OCI-LY1 (cell line): ENCODE measurements at regions not wholly inside any gene's neighbourhood (a gene's known extent, or its start where the extent isn't known, plus 50 kb on each side); places are given as distances from the start of the nearest gene placed in this dataset.

Source experiments
- H2AFZ ChIP-seq: fragments of 200-600 bp; sonication (generic), shearing (Covaris generic); 2 replicates; pipeline ENCODE4 v1.6.0; 2014; ENCODE audit warnings: antibody characterized with exemption, mild to moderate bottlenecking, low read length
- H3F3A ChIP-seq: fragments of 200-600 bp; sonication (generic), shearing (Covaris generic); 2 replicates; pipeline ENCODE4 v1.6.0; 2014; ENCODE audit warnings: mild to moderate bottlenecking, antibody characterized with exemption, low read length, moderate library complexity; ENCODE audit not compliant: insufficient read depth
- H3K27ac ChIP-seq: fragments of 200-600 bp; sonication (generic); 2 replicates; pipeline ENCODE4 v1.5.1; 2014; ENCODE audit warnings: low read length, mixed run types, mild to moderate bottlenecking, low read depth; ENCODE audit not compliant: poor library complexity, severe bottlenecking
- H3K27me3 ChIP-seq: fragments of 200-600 bp; sonication (generic); 2 replicates; pipeline ENCODE4 v1.6.0; 2014; ENCODE audit warnings: antibody characterized with exemption, mild to moderate bottlenecking, low read length, moderate library complexity; ENCODE audit not compliant: insufficient read depth
- H3K36me3 ChIP-seq: fragments of 200-600 bp; sonication (generic); 2 replicates; pipeline ENCODE4 v1.6.1; 2014; ENCODE audit warnings: mild to moderate bottlenecking, antibody characterized with exemption, low read length, moderate library complexity, mixed read lengths; ENCODE audit not compliant: insufficient read depth
- H3K4me1 ChIP-seq: fragments of 200-600 bp; sonication (generic); 2 replicates; pipeline ENCODE4 v1.5.1; 2014; ENCODE audit warnings: mild to moderate bottlenecking, low read length, moderate library complexity; ENCODE audit not compliant: insufficient read depth, severe bottlenecking
- H3K4me2 ChIP-seq: fragments of 200-600 bp; sonication (generic), shearing (Covaris generic); 2 replicates; pipeline ENCODE4 v1.6.1; 2014; ENCODE audit warnings: low read length
- H3K4me3 ChIP-seq: fragments of 200-600 bp; sonication (generic); 2 replicates; pipeline ENCODE4 v1.5.1; 2014; ENCODE audit warnings: low read length, low read depth, mild to moderate bottlenecking, mixed read lengths; ENCODE audit not compliant: poor library complexity, severe bottlenecking
- H3K79me2 ChIP-seq: fragments of 200-600 bp; shearing (Covaris generic); 2 replicates; pipeline ENCODE4 v1.6.1; 2016; ENCODE audit warnings: mixed run types, low read length, mixed read lengths; ENCODE audit not compliant: insufficient read depth
- H3K9ac ChIP-seq: fragments of 200-600 bp; sonication (generic), shearing (Covaris generic); 2 replicates; pipeline ENCODE4 v1.6.1; 2014; ENCODE audit warnings: mild to moderate bottlenecking, low read length, mixed read lengths
- H3K9me2 ChIP-seq: fragments of 200-600 bp; sonication (generic), shearing (Covaris generic); 2 replicates; pipeline ENCODE4 v1.6.1; 2014; ENCODE audit warnings: low read depth, mild to moderate bottlenecking, low read length, mixed read lengths
- H3K9me3 ChIP-seq: fragments of 200-600 bp; shearing (Covaris generic); 2 replicates; pipeline ENCODE4 v1.6.1; 2014; ENCODE audit warnings: low read length, mixed read lengths
- H4K20me1 ChIP-seq: fragments of 200-600 bp; sonication (generic), shearing (Covaris generic); 2 replicates; pipeline ENCODE4 v1.6.0; 2016; ENCODE audit warnings: mild to moderate bottlenecking, low read length; ENCODE audit not compliant: insufficient read depth
- EZH2 ChIP-seq: fragments of 200-600 bp; sonication (generic), shearing (Covaris generic); IDR thresholded peaks from 2 replicates; pipeline ENCODE4 v1.8.0; 2017; ENCODE audit warnings: borderline replicate concordance, mixed run types, mild to moderate bottlenecking, antibody characterized with exemption, low read length, moderate library complexity, mixed read lengths
- TF ChIP-seq, protein P1 (sequence below): fragments of 200-600 bp; sonication (generic), shearing (Covaris generic); IDR thresholded peaks from 2 replicates; pipeline ENCODE4 v1.5.1; 2017; ENCODE audit warnings: mild to moderate bottlenecking, antibody characterized with exemption, low read length, moderate library complexity, mixed read lengths

- no peaks in the 10 kb centered on the region for H3K4me1 ChIP-seq
- H2AFZ ChIP-seq = no peak overlapping the region
- TF ChIP-seq, protein P1, sequence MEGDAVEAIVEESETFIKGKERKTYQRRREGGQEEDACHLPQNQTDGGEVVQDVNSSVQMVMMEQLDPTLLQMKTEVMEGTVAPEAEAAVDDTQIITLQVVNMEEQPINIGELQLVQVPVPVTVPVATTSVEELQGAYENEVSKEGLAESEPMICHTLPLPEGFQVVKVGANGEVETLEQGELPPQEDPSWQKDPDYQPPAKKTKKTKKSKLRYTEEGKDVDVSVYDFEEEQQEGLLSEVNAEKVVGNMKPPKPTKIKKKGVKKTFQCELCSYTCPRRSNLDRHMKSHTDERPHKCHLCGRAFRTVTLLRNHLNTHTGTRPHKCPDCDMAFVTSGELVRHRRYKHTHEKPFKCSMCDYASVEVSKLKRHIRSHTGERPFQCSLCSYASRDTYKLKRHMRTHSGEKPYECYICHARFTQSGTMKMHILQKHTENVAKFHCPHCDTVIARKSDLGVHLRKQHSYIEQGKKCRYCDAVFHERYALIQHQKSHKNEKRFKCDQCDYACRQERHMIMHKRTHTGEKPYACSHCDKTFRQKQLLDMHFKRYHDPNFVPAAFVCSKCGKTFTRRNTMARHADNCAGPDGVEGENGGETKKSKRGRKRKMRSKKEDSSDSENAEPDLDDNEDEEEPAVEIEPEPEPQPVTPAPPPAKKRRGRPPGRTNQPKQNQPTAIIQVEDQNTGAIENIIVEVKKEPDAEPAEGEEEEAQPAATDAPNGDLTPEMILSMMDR = no peak
- TF ChIP-seq EZH2 = no peak
Measured at GRCh38 chrX:149079805-149080406, 425.2 kb downstream of the IDS start.

DNA sequence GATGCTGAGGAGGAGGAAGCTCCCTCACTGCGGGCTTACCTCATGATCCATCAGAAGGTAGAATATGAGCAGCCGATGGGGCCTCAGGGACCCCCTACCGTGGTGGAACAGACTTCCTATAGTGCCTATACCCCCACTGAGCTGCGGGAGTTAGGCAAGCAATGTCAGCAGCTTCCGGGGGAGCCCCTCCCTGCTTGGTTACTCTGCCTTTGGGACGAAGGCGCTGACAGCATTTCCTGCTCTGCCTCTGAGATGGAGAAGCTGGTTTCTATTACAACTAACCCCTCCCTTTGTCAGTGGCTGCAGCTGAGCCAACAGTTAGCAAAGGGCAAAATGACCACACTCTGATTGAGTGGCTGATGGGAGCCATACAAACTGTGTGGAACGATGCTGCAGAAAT, 430.7 kb downstream of the IDS start:
- Histone ChIP-seq H3K9ac (no peak overlapping the region), H2AFZ (no peak overlapping the region), H3K4me1 (no peaks in the 10 kb centered on the region), H3K27me3 (no peaks in the 10 kb centered on the region), H3K79me2 (no peaks in the 10 kb centered on the region), H3K27ac (no peak overlapping the region), H3F3A (no peaks in the 10 kb centered on the region), H4K20me1 (no peaks in the 10 kb centered on the region), H3K4me3 (no peak overlapping the region), H3K36me3 (no peaks in the 10 kb centered on the region), H3K9me3 (no peaks in the 10 kb centered on the region), H3K9me2 (no peaks in the 10 kb centered on the region), H3K4me2 (no peak overlapping the region)
- TF ChIP-seq EZH2 = no peak
- TF ChIP-seq, protein P1 = no peak

More at GRCh38 chrX:149079805-149080406, 425.2 kb downstream of the IDS start:
- Histone ChIP-seq H3K4me3 (no peak overlapping the region), H3K9ac (no peak overlapping the region), H3K27me3 (no peaks in the 10 kb centered on the region), H3K36me3 (no peaks in the 10 kb centered on the region), H3K9me2 (no peaks in the 10 kb centered on the region), H4K20me1 (no peaks in the 10 kb centered on the region), H3K27ac (no peak overlapping the region), H3K9me3 (no peaks in the 10 kb centered on the region), H3K4me2 (no peak overlapping the region), H3F3A (no peaks in the 10 kb centered on the region), H3K79me2 (no peaks in the 10 kb centered on the region)

DNA sequence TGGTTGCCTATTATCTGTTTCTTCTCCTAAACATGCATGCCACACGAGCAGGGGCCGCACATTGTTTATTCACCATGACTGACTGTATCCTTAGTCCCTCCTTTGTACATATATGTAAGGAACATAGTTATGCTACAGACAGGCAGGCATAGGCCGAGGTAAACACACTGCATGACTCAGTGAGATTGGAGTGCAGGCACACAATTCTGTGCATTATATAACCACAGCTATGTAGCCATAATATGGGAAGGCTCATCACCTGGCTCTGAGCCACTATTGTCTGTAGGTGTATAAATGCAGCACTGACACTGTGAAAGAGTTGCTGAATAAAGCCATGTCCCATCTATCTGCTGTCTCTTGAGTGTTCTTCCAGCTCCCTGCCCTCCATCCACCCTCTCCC, 431.6 kb downstream of the IDS start:
- Histone ChIP-seq H3K4me1 (no peaks in the 10 kb centered on the region), H3K27me3 (no peaks in the 10 kb centered on the region), H3K36me3 (no peaks in the 10 kb centered on the region), H3K4me2 (no peak overlapping the region), H3F3A (no peaks in the 10 kb centered on the region), H3K79me2 (no peaks in the 10 kb centered on the region), H3K9ac (no peak overlapping the region), H2AFZ (no peak overlapping the region), H3K9me2 (no peaks in the 10 kb centered on the region), H4K20me1 (no peaks in the 10 kb centered on the region), H3K4me3 (no peak overlapping the region), H3K9me3 (no peaks in the 10 kb centered on the region), H3K27ac (no peak overlapping the region)
- TF ChIP-seq, protein P1 = no peak
- no peak for TF ChIP-seq EZH2
